ENCODE measurements at regions not wholly inside any gene's neighbourhood (a gene's known extent, or its start where the extent isn't known, plus 50 kb on each side); places are given as distances from the start of the nearest gene placed in this dataset.

- peak; percentile 36 for DNase-seq
- H3K27ac ChIP-seq, result peak overlapping the region in 1 of 2 donors; percentile 8
- no peaks in the 10 kb centered on the region for H3K9me3 ChIP-seq
- intact Hi-C loops (cut with DNase I; ENCODE audit: low total_unique reads), result no loop called here
- H3K4me1 ChIP-seq, result no peaks in the 10 kb centered on the region
- no peak for TF ChIP-seq CTCF (IDR thresholded peaks at IDR 0.05)
- TF ChIP-seq POLR2A (IDR thresholded peaks at IDR 0.05), result no peak
- no peaks in the 10 kb centered on the region for H3K27me3 ChIP-seq
- WGBS, 2 donors, result 46 to 58% methylated on average over 6 of the region's 6 CpGs
- H3K36me3 ChIP-seq (ENCODE audit: low read depth, missing control alignments), result no peaks in the 10 kb centered on the region
- no peak overlapping the region for H3K4me3 ChIP-seq
Observed at GRCh38 chr2:147511491-147511948, 333.3 kb upstream of the ACVR2A start.

GRCh38 chr2:147509821-147510220 lies 335.0 kb upstream of the ACVR2A start:
- Histone ChIP-seq H3K4me1 (no peaks in the 10 kb centered on the region), H3K27ac (no peak overlapping the region), H3K4me3 (no peak overlapping the region), H3K27me3 (no peaks in the 10 kb centered on the region), H3K9me3 (no peaks in the 10 kb centered on the region), H3K36me3 (ENCODE audit: low read depth, missing control alignments) (no peaks in the 10 kb centered on the region)
- intact Hi-C loops (cut with DNase I; ENCODE audit: low total_unique reads), result no loop called here
- TF ChIP-seq CTCF (IDR thresholded peaks at IDR 0.05) (no peak), POLR2A (IDR thresholded peaks at IDR 0.05) (no peak)
- DNase-seq, result no peak

DNA sequence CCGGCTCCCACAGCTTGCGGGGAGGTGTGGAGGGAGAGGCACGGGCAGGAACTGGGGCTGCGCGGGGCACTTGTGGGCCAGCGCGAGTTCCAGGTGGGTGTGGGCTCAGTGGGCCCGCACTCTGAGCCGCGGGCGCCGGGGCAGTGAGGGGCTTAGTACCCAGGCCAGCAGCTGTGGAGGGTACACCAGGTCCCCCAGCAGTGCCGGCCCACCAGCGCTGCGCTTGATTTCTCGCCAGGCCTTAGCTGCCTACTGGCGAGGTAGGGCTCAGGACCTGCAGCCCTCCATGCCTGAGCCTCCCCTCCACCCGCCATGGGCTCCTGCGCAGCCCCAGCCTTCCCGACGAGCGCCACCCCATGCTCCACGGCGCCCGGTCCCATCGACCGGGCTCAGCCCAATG lies 337.9 kb upstream of the ACVR2A start:
- TF ChIP-seq CTCF (IDR thresholded peaks at IDR 0.05) (no peak), POLR2A (IDR thresholded peaks at IDR 0.05) (no peak)
- WGBS, 2 donors, result 90 to 98% methylated on average over 10 to 27 of the region's 27 CpGs
- DNase-seq, result no peak
- Histone ChIP-seq H3K27ac (no peak overlapping the region), H3K9me3 (no peaks in the 10 kb centered on the region), H3K4me3 (no peak overlapping the region), H3K4me1 (no peaks in the 10 kb centered on the region), H3K36me3 (ENCODE audit: low read depth, missing control alignments) (no peaks in the 10 kb centered on the region), H3K27me3 (no peaks in the 10 kb centered on the region)
- intact Hi-C loops (cut with DNase I; ENCODE audit: low total_unique reads), result no loop called here

- TF ChIP-seq POLR2A (IDR thresholded peaks at IDR 0.05) (no peak), CTCF (IDR thresholded peaks at IDR 0.05) (no peak)
- Histone ChIP-seq H3K9me3 (no peaks in the 10 kb centered on the region), H3K36me3 (ENCODE audit: low read depth, missing control alignments) (no peaks in the 10 kb centered on the region), H3K27ac (no peak overlapping the region), H3K4me1 (no peaks in the 10 kb centered on the region), H3K4me3 (no peak overlapping the region), H3K27me3 (no peaks in the 10 kb centered on the region)
- intact Hi-C loops (cut with DNase I; ENCODE audit: low total_unique reads), result no loop called here
- DNase-seq, result no peak
- 89 to 93% methylated on average over 3 of the region's 3 CpGs for WGBS, 2 donors
Observed at GRCh38 chr2:147502711-147503290, 342.0 kb upstream of the ACVR2A start.

DNA sequence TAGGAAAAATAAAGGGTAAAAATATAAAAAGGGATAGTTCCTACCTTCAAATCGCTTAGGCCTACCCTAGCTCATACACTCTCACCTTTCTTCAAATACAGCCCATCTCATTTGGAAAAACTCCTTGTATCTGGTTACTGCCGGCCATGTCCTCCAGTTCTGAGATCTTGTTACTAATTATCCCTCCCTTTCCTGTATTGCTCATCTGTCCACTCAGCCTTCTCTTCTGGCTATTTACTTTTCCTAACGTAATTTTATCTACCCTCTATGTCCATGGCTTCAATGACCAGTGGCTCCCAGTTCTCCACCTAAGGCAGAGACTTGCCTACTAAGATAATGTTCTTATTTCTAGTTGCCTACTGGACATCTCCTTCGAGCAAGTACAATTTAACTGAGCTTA lies 342.9 kb upstream of the ACVR2A start:
- WGBS, 2 donors, result 84 to 90% methylated on average over 4 of the region's 4 CpGs
- H3K4me3 ChIP-seq, result no peak overlapping the region
- H3K9me3 ChIP-seq, result no peaks in the 10 kb centered on the region
- H3K27me3 ChIP-seq, result no peaks in the 10 kb centered on the region
- no peaks in the 10 kb centered on the region for H3K4me1 ChIP-seq
- intact Hi-C loops (cut with DNase I; ENCODE audit: low total_unique reads), result no loop called here
- no peak overlapping the region for H3K27ac ChIP-seq
- no peak for DNase-seq
- TF ChIP-seq CTCF (IDR thresholded peaks at IDR 0.05), result no peak
- TF ChIP-seq POLR2A (IDR thresholded peaks at IDR 0.05), result no peak
- H3K36me3 ChIP-seq (ENCODE audit: low read depth, missing control alignments), result no peaks in the 10 kb centered on the region

Measured in testis (tissue), 2 donors.